Vagina (tissue), 2 donors: ENCODE measurements at regions not wholly inside any gene's neighbourhood (a gene's known extent, or its start where the extent isn't known, plus 50 kb on each side); places are given as distances from the start of the nearest gene placed in this dataset.

Source experiments
- DNase-seq, 2 donors: peaks; one replicate each; pipeline ENCODE4 v3.0.0-alpha.2; 2017; ENCODE audit errors: extremely low spot score in 2 of 2
- H3K27ac ChIP-seq: fragments of 200-600 bp; sonication (generic); one replicate; pipeline ENCODE4 v1.5.1; 2019
- H3K27me3 ChIP-seq: fragments of 200-600 bp; sonication (generic); one replicate; pipeline ENCODE4 v1.5.1; 2019
- H3K36me3 ChIP-seq, 2 donors: fragments of 200-600 bp; sonication (generic); one replicate each; pipeline ENCODE4 v1.5.1; 2017 to 2019
- H3K4me1 ChIP-seq: fragments of 200-600 bp; sonication (generic); one replicate; pipeline ENCODE4 v1.5.1; 2019
- H3K4me3 ChIP-seq, 2 donors: fragments of 200-600 bp; sonication (generic); 1 replicate in 1 of 2; 2 replicates in 1 of 2; pipeline ENCODE4 v1.5.1; 2016 to 2019
- H3K9me3 ChIP-seq: fragments of 200-600 bp; sonication (generic); one replicate; pipeline ENCODE4 v1.5.1; 2019
- POLR2A ChIP-seq, 2 donors: fragments of 450-650 bp; IDR thresholded peaks; one replicate each; pipeline ENCODE4 v1.6.1; 2017; ENCODE audit warnings: antibody characterized with exemption in 2 of 2, mild to moderate bottlenecking in 2 of 2, moderate library complexity in 2 of 2
- POLR2AphosphoS5 ChIP-seq, 2 donors: sonication (generic); formaldehyde crosslinking; IDR thresholded peaks; one replicate each; pipeline ENCODE4 v1.9.0; 2017; ENCODE audit warnings: antibody characterized with exemption in 2 of 2, mild to moderate bottlenecking in 2 of 2, low read depth in 1 of 2; ENCODE audit not compliant: insufficient read depth in 1 of 2
- intact Hi-C: fragments of 100-400 bp; cut with DNase I; formaldehyde crosslinking; loops from one replicate; pipeline ENCODE4 v1.15.1; 2023
- TF ChIP-seq, protein P1 (sequence below), 3 experiments: fragments of 450-650 bp in 2 of 3; fragments of 200-600 bp in 1 of 3; sonication (generic) in 1 of 3; IDR thresholded peaks; one replicate each; pipeline ENCODE4 v1.5.1; 2017 to 2019; ENCODE audit warnings: antibody characterized with exemption in 3 of 3, mild to moderate bottlenecking in 2 of 3, moderate library complexity in 2 of 3

DNA sequence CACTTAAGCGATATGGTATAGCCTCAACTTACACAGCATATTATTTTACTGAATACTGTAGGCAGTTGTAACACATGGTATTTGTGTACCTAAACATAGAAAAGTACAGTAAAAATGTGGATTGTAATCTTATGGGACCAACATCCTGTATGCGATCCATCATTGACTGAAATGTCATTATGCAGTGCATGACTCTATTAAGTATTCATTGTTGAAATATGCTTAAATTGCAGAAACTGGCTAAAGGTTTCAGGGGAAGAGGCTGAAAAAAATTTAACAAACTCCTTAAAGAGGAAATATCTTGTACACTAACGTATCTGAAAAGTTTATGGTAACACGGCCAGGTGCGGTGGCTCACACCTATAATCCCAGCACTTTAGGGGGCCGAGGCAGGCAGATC, 214.1 kb upstream of the PARD3B start:
- intact Hi-C loops, result no loop called here
- Histone ChIP-seq H3K36me3 (no peaks in the 10 kb centered on the region), H3K9me3 (no peaks in the 10 kb centered on the region), H3K27me3 (no peaks in the 10 kb centered on the region), H3K4me3 (no peak overlapping the region), H3K4me1 (no peaks in the 10 kb centered on the region), H3K27ac (no peak overlapping the region)
- DNase-seq, result no peak
- TF ChIP-seq, protein P1, sequence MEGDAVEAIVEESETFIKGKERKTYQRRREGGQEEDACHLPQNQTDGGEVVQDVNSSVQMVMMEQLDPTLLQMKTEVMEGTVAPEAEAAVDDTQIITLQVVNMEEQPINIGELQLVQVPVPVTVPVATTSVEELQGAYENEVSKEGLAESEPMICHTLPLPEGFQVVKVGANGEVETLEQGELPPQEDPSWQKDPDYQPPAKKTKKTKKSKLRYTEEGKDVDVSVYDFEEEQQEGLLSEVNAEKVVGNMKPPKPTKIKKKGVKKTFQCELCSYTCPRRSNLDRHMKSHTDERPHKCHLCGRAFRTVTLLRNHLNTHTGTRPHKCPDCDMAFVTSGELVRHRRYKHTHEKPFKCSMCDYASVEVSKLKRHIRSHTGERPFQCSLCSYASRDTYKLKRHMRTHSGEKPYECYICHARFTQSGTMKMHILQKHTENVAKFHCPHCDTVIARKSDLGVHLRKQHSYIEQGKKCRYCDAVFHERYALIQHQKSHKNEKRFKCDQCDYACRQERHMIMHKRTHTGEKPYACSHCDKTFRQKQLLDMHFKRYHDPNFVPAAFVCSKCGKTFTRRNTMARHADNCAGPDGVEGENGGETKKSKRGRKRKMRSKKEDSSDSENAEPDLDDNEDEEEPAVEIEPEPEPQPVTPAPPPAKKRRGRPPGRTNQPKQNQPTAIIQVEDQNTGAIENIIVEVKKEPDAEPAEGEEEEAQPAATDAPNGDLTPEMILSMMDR (IDR thresholded peaks at IDR 0.05), result no peak

DNA sequence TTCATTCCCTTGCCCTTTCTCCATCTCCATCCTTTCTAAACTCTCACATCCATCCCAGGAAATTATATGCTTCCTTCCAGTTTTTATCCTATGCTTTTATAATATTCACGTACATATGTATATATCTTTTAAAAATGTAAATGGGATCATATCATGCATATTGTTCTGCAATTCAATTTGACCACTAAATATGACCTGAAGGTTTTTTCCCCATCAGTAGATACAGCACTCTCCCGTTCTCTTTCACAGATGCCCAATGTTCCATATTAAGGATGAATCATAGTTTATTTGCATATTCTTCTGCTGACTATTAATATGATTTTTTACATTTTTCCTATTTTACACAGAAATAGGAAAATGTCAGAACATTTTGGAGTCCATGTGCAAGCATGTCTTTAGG, 213.3 kb upstream of the PARD3B start:
- Histone ChIP-seq H3K4me1 (no peaks in the 10 kb centered on the region), H3K36me3 (no peaks in the 10 kb centered on the region), H3K4me3 (no peak overlapping the region), H3K27ac (no peak overlapping the region), H3K9me3 (no peaks in the 10 kb centered on the region), H3K27me3 (no peaks in the 10 kb centered on the region)
- intact Hi-C loops, result no loop called here
- no peak for DNase-seq
- TF ChIP-seq, protein P1 (IDR thresholded peaks at IDR 0.05), result no peak

DNA sequence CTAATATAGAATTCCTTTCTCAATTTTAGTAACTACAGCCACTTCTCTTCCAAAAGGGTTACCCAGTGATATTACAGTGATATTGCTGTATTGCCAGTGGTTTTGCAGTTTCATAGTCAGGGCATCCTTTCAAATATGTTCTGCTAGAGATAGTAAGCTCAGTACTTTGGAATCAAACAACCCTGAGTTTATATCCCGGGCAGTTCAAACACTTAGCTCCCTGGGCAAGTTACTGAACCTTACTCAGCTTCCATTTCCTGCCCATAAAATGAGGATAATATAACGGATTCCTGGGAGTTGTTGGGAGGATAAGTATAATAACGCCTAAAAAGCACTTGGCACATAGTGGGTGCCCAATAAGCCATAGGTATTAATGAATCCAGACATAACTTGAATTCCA, 212.6 kb upstream of the PARD3B start:
- intact Hi-C loops, result no loop called here
- no peak for TF ChIP-seq POLR2AphosphoS5 (IDR thresholded peaks at IDR 0.05; ENCODE audit: insufficient read depth in 1 of 2, low read depth in 1 of 2)
- no peak for TF ChIP-seq POLR2A (IDR thresholded peaks at IDR 0.05)
- TF ChIP-seq, protein P1 (IDR thresholded peaks at IDR 0.05), result no peak

DNA sequence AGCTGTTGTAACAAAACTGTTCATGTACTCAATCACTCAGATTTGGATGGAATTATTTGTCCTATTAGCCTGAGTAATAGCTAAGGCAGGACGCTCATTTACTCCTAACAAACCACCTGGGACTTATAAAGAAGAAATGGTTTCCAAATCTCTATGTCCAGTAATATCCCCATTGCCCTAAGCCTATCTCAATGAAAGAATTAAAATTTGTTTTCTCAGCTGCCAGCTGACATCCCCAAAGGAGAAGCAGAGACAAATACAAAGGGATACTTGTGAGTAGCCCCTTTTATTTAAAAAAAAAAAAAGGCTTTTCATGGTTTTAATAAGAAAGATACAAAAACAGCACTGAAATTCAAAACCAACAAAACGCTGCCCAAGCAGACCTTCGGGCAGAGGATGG, 211.4 kb upstream of the PARD3B start:
- Histone ChIP-seq H3K36me3 (no peaks in the 10 kb centered on the region), H3K27ac (no peak overlapping the region), H3K9me3 (no peaks in the 10 kb centered on the region), H3K4me3 (no peak overlapping the region), H3K27me3 (no peaks in the 10 kb centered on the region), H3K4me1 (no peaks in the 10 kb centered on the region)
- intact Hi-C loops, result no loop called here
- TF ChIP-seq, protein P1 (IDR thresholded peaks at IDR 0.05), result no peak
- TF ChIP-seq POLR2A (IDR thresholded peaks at IDR 0.05) (no peak), POLR2AphosphoS5 (IDR thresholded peaks at IDR 0.05; ENCODE audit: insufficient read depth in 1 of 2, low read depth in 1 of 2) (no peak)
- DNase-seq, result no peak

More for the DNA sequence above, 212.6 kb upstream of the PARD3B start:
- no peaks in the 10 kb centered on the region for H3K36me3 ChIP-seq
- no peaks in the 10 kb centered on the region for H3K4me1 ChIP-seq
- H3K9me3 ChIP-seq, result no peaks in the 10 kb centered on the region
- no peak overlapping the region for H3K27ac ChIP-seq
- H3K27me3 ChIP-seq, result no peaks in the 10 kb centered on the region
- DNase-seq, result no peak
- H3K4me3 ChIP-seq, result no peak overlapping the region

DNA sequence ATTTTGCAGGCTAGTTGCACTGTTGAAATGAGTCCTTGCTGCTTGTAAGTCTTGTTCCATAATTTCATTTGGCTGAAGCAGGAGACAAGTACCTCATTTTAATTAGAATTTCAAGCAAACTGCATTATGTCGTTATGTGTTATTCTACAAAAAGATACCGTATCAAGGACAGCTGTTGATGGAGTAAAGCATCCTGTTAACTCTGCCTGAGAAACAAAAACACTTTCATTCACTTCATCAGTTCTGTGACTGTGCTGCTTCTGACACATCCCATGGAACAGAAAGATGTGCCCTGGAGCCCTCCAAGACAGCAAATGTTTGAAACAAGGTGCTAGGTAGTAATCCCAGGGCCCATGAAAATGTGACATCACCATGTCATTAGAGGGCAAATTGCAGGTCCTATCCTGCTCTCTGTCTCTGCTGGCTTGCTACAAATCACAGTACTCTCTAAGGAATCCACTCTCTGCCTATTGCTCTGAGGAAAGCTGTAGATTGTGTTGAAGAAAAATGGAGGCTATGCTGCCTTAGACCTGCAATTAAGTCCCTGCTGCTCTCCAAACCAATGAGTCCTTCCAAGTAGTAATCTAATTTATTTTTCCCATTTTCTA, 209.7 kb upstream of the PARD3B start:
- Histone ChIP-seq H3K4me3 (no peak overlapping the region), H3K27ac (no peak overlapping the region), H3K9me3 (no peaks in the 10 kb centered on the region), H3K36me3 (no peaks in the 10 kb centered on the region), H3K27me3 (no peaks in the 10 kb centered on the region), H3K4me1 (no peaks in the 10 kb centered on the region)
- TF ChIP-seq, protein P1 (IDR thresholded peaks at IDR 0.05), result no peak
- no peak for TF ChIP-seq POLR2A (IDR thresholded peaks at IDR 0.05)
- no peak for TF ChIP-seq POLR2AphosphoS5 (IDR thresholded peaks at IDR 0.05; ENCODE audit: insufficient read depth in 1 of 2, low read depth in 1 of 2)
- DNase-seq, result no peak
- intact Hi-C loops, result no loop called here
